Fibroblast of pulmonary artery (primary cell): ENCODE measurements at regions not wholly inside any gene's neighbourhood (a gene's known extent, or its start where the extent isn't known, plus 50 kb on each side); places are given as distances from the start of the nearest gene placed in this dataset.

ENCODE experiments used
- DNase-seq: peaks from one replicate; pipeline ENCODE4 v3.0.0-alpha.2; 2010; ENCODE audit warnings: low read depth
- H3K4me3 ChIP-seq: replicated peaks from 2 replicates; pipeline ENCODE4 v1.5.1; 2011; ENCODE audit warnings: low read depth, mild to moderate bottlenecking, control low read depth, low read length, moderate library complexity
- TF ChIP-seq, protein P1 (sequence below): IDR thresholded peaks from 2 replicates; pipeline ENCODE4 v1.5.1; 2011; ENCODE audit warnings: mild to moderate bottlenecking, control low read depth, low read length, inconsistent platforms; ENCODE audit errors: missing control alignments

DNA sequence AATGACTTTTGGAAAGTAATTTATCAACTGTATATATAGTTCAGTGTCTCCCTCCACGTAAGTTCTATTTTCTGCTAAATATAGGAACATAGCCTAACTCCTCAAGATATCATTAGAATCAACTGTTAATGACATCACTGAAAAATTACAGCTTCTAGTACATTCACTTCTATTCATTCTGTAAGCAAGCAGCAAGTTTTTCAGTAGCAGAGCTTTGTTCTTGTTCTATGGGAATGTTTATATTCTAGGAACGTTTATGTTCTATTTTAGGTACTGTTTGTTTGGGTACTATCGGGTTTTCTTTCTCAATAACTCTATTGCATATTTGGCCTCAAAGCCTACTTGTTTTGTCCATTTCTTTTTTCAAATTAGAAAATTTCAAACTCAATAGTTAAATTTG lies 525.6 kb downstream of the EPHA7 start:
- H3K4me3 ChIP-seq: no peak overlapping the region
- TF ChIP-seq, protein P1, sequence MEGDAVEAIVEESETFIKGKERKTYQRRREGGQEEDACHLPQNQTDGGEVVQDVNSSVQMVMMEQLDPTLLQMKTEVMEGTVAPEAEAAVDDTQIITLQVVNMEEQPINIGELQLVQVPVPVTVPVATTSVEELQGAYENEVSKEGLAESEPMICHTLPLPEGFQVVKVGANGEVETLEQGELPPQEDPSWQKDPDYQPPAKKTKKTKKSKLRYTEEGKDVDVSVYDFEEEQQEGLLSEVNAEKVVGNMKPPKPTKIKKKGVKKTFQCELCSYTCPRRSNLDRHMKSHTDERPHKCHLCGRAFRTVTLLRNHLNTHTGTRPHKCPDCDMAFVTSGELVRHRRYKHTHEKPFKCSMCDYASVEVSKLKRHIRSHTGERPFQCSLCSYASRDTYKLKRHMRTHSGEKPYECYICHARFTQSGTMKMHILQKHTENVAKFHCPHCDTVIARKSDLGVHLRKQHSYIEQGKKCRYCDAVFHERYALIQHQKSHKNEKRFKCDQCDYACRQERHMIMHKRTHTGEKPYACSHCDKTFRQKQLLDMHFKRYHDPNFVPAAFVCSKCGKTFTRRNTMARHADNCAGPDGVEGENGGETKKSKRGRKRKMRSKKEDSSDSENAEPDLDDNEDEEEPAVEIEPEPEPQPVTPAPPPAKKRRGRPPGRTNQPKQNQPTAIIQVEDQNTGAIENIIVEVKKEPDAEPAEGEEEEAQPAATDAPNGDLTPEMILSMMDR: no peak
- no peak for DNase-seq

DNA sequence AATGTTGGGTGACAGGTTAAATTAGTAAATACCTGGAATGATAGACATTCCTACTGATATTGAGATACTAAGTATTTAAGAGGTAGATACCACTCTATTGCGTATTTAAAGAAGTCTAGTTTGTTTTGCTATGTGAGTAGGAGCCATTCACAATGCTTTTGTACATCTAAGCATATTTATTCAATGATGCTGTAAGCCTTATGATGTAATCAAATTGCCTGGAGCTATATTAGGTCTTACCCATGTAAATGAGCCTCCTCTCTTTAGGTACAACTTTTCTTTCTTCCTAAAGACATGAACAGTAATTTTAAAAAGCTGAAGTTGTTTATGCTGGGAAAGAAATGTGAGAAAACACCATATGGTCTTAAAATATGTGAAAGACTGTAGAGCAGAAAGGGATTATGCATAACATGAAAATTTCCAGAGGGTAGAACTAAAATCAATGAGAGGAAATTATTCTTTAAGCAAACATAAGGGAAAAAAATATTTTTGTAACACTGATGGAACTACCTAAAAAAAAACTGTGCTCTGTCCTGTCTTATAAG lies 526.7 kb downstream of the EPHA7 start:
- DNase-seq: no peak
- TF ChIP-seq, protein P1: no peak
- no peak overlapping the region for H3K4me3 ChIP-seq

DNA sequence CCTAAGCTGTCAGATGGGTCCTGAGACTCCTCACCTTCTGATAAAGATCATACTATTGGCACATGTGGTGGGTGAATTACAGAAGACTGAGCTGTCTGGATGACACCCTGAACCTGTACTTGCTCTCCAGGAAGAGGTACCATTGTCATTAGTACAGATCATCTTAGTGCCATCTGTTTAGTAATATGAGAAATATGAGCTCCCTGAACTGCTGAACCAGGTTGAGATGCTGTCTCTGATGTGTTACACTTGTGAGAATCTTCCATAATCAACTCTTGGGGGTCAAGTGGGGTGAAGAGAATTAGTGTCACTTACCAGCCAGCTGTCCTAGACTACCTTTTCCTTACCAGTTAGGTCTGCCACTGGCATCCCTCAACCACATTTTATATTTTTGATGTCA lies 531.0 kb downstream of the EPHA7 start:
- DNase-seq: no peak
- TF ChIP-seq, protein P1: no peak
- no peak overlapping the region for H3K4me3 ChIP-seq

DNA sequence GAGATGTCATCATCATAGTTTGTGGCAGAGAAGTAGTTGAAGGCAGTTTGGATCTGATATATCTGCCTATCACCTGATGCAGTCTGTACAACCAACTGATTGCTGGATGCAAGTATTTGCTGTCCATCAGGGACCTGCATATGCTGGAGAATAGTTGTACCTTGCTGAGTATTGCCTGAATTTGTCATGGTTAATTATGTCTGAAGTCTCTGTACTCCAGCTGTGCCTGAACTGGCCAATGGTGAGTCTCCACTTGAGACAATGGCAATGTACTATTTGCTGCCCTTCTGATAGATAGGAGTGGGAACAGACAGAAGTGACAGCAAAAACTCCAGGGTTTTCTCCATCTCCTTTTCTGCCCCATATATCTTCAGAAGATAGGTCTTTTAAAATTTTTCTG lies 531.5 kb downstream of the EPHA7 start:
- H3K4me3 ChIP-seq: no peak overlapping the region
- DNase-seq: no peak
- TF ChIP-seq, protein P1: no peak

DNA sequence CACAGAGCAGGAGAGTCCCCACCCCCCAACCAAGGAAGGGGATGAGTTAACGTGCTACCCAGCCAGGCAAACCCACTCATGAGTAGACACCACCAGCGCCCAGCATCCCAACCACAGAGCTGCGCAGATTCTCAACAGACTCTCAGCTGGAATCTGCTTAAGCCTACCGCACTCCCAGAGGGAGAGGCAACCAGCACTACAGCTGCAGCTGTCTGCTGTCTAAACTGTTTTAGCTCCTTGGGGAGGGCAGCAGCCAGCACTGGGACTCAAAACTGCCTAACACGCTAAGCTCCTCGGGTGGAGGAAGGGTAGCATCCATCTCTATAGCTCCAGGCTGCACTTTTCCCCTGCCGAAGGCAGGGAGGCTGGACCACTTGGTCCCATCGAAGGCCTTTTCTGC lies 539.8 kb downstream of the EPHA7 start:
- no peak overlapping the region for H3K4me3 ChIP-seq
- TF ChIP-seq, protein P1: no peak
- no peak for DNase-seq

DNA sequence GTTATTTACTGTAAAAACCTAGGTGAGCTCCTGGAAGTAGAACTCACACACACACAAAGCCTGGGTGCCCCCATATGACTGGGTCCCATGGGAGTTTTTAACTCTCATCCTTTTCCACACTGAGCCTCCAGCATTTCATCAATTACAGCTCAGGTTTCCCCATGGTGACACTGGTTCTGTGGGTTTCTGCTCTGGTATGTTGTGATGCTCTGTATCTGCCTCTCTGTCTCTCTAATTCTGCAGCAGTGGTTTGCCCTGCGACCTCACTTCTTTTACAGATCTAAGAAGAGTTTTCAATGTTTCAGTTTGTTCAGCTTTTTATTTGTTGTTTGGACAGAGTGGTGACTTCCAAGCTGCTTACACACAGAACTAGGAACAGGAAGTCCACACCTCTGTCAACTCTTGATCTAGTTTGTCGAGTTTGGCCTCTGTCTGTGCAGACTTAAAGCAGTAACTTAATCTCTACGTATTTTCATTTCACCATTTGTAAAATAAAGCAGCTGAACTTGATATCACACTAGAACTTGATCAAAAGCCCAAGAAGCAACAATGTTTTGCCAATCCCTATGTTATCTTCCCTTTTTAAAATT lies 554.3 kb downstream of the EPHA7 start:
- TF ChIP-seq, protein P1: no peak
- H3K4me3 ChIP-seq: no peak overlapping the region
- DNase-seq: no peak

DNA sequence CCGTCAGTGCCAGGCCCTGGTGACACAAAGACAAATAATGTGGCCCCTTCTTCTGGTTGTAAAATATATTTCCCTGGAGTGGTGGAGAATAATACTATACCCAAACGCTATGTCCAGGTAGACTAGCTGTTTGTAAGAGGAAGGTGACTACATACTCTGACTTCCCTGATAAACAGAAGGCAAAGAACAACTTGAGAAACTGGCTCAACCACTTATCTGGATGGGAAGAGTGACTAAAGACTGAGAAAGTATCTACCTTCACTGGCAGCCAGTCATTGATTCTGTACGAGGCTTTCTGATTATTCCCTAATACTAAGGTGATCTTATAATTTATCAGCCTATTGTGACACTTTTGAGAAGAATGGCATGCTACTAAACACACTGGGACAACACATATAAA lies 569.7 kb downstream of the EPHA7 start:
- H3K4me3 ChIP-seq: no peak overlapping the region
- no peak for DNase-seq
- TF ChIP-seq, protein P1: no peak
